HepG2 (cell line): ENCODE measurements at regions not wholly inside any gene's neighbourhood (a gene's known extent, or its start where the extent isn't known, plus 50 kb on each side); places are given as distances from the start of the nearest gene placed in this dataset.

Source experiments
- ATAC-seq: fragments of 200-7000 bp; cut with Tn5 transposase; 3 replicates; pipeline ENCODE4 v1.9.1; 2020; ENCODE audit warnings: mild to moderate bottlenecking, moderate library complexity
- BruUV-seq: library from RNA; stranded (reverse); fragments of 400-500 nt; replicated peaks from 2 replicates; lab custom pipeline; 2021; lab: Mats Ljungman, UMichigan
- CTCF ChIA-PET: fragments of 300-600 bp; formaldehyde crosslinking; extraction: SDS; loops from one replicate; lab custom pipeline; 2021; ENCODE audit warnings: low total read pairs, inconsistent platforms, low intra/inter-chr PET ratio; lab: Yijun Ruan, JAX
- POLR2A ChIA-PET: fragments of 350-600 bp; sonication (Branson Sonifier 250); formaldehyde crosslinking; loops from one replicate; lab custom pipeline; 2020; ENCODE audit warnings: antibody characterized with exemption, inconsistent platforms; lab: Yijun Ruan, JAX
- DNase-seq: peaks from one replicate; pipeline ENCODE4 v3.0.0-alpha.2; 2015; ENCODE audit warnings: low spot score
- FAIRE-seq: peaks from 3 replicates; lab custom pipeline; 2011; peaks lifted over from hg19 to GRCh38; lab: Jason Lieb, UNC
- H2AFZ ChIP-seq: one replicate; pipeline ENCODE4 v1.6.1; 2011; ENCODE audit warnings: low read length, inconsistent platforms
- H3K27ac ChIP-seq: fragments of 300-600 bp; 3 replicates; pipeline ENCODE4 v1.8.0; 2011; ENCODE audit warnings: mixed run types, mild to moderate bottlenecking, mixed read lengths, low read length, inconsistent platforms; ENCODE audit not compliant: insufficient read depth; ENCODE audit errors: extremely low read length
- H3K27me3 ChIP-seq, 2 experiments: fragments of 200-600 bp in 1 of 2; 2 replicates in 1 of 2; 3 replicates in 1 of 2; pipeline versions ENCODE4 v1.6.0 to v1.8.0; 2011; ENCODE audit warnings: low read length in 2 of 2, mild to moderate bottlenecking in 2 of 2, moderate library complexity in 2 of 2, inconsistent platforms in 1 of 2; ENCODE audit not compliant: insufficient read depth in 2 of 2, control insufficient read depth in 1 of 2
- H3K36me3 ChIP-seq, 2 experiments: fragments of 200-600 bp in 1 of 2; replicated peaks in 1 of 2; 2 replicates in 1 of 2; 3 replicates in 1 of 2; pipeline versions ENCODE4 v1.5.1 to v1.8.0; 2011; ENCODE audit warnings: low read length in 2 of 2, inconsistent platforms in 1 of 2; ENCODE audit not compliant: insufficient read depth in 2 of 2, control insufficient read depth in 1 of 2
- H3K4me1 ChIP-seq: 2 replicates; pipeline ENCODE4 v1.5.1; 2012; ENCODE audit warnings: low read length, inconsistent platforms; ENCODE audit not compliant: insufficient read depth
- H3K4me2 ChIP-seq: 2 replicates; pipeline ENCODE4 v1.6.0; 2011; ENCODE audit warnings: low read depth, low read length, inconsistent platforms
- H3K4me3 ChIP-seq, 3 experiments: fragments of 200-600 bp in 1 of 3; sonication (generic), shearing (Covaris generic) in 1 of 3; replicated peaks in 1 of 3; 2 replicates each; pipeline ENCODE4 v1.5.1; 2011 to 2016; ENCODE audit warnings: low read length in 3 of 3, inconsistent platforms in 2 of 3, low read depth in 2 of 3, mild to moderate bottlenecking in 2 of 3, control low read depth in 1 of 3, mixed read lengths in 1 of 3; ENCODE audit not compliant: insufficient read depth in 1 of 3
- H3K79me2 ChIP-seq: one replicate; pipeline ENCODE4 v1.6.1; 2011; ENCODE audit warnings: low read length, inconsistent platforms; ENCODE audit not compliant: insufficient read depth
- H3K9ac ChIP-seq: 2 replicates; pipeline ENCODE4 v1.6.0; 2011; ENCODE audit warnings: mild to moderate bottlenecking, low read depth, low read length, inconsistent platforms; ENCODE audit not compliant: insufficient read depth
- H3K9me3 ChIP-seq: 2 replicates; pipeline ENCODE4 v1.5.1; 2012; ENCODE audit warnings: mild to moderate bottlenecking, low read length
- H4K20me1 ChIP-seq: 2 replicates; pipeline ENCODE4 v1.6.0; 2011; ENCODE audit warnings: inconsistent platforms, mild to moderate bottlenecking, low read length, moderate library complexity; ENCODE audit not compliant: insufficient read depth
- ATAD3A ChIP-seq: sonication (generic); formaldehyde crosslinking; IDR thresholded peaks from 2 replicates; pipeline ENCODE4 v1.4.0; 2020; ENCODE audit warnings: missing genetic modification reagents
- IKZF1 ChIP-seq: fragments of 450-650 bp; IDR thresholded peaks from 2 replicates; pipeline ENCODE4 v1.7.1; 2016
- SP2 ChIP-seq: sonication (generic); formaldehyde crosslinking; IDR thresholded peaks from 2 replicates; pipeline ENCODE4 v1.5.1; 2020; ENCODE audit warnings: mild to moderate bottlenecking, missing genetic modification reagents
- TGIF2 ChIP-seq: IDR thresholded peaks from 2 replicates; pipeline ENCODE4 v1.6.1; 2016; ENCODE audit warnings: control low read depth, missing compliant biosample characterization
- ZFP1 ChIP-seq: IDR thresholded peaks from 2 replicates; pipeline ENCODE4 v1.6.1; 2016
- ZNF615 ChIP-seq: sonication (generic); formaldehyde crosslinking; IDR thresholded peaks from 2 replicates; pipeline ENCODE4 v1.5.0; 2020; ENCODE audit warnings: mild to moderate bottlenecking, missing genetic modification reagents, borderline replicate concordance
- ZNF724P ChIP-seq: sonication (generic); formaldehyde crosslinking; IDR thresholded peaks from 2 replicates; pipeline ENCODE4 v1.8.0; 2022; ENCODE audit warnings: missing genetic modification reagents, borderline replicate concordance
- ZNF776 ChIP-seq: sonication (generic); formaldehyde crosslinking; IDR thresholded peaks from 2 replicates; pipeline ENCODE4 v1.4.0; 2020; ENCODE audit warnings: mild to moderate bottlenecking, missing genetic modification reagents
- WGBS: methylation state at CpG from one replicate; pipeline ENCODE4 v1.1.6; 2017; ENCODE audit warnings: low lambda C conversion rate; 5-methylcytosine and 5-hydroxymethylcytosine counted together
- in situ Hi-C: cut with HindIII; loops from 2 replicates; pipeline ENCODE4 v1.10.0; 2017; ENCODE audit warnings: low pct_unique_long_range_greater_than_20kb; ENCODE audit not compliant: extremely low pct_ligation_motif_present
- intact Hi-C: fragments of 100-400 bp; cut with micrococcal nuclease; formaldehyde crosslinking; loops from one replicate; pipeline ENCODE4 v1.10.0; 2022; ENCODE audit not compliant: unreplicated experiment
- TF ChIP-seq, protein P1 (sequence below): sonication (generic); formaldehyde crosslinking; IDR thresholded peaks from 2 replicates; pipeline ENCODE4 v1.4.0; 2020; ENCODE audit warnings: mild to moderate bottlenecking, missing genetic modification reagents

DNA sequence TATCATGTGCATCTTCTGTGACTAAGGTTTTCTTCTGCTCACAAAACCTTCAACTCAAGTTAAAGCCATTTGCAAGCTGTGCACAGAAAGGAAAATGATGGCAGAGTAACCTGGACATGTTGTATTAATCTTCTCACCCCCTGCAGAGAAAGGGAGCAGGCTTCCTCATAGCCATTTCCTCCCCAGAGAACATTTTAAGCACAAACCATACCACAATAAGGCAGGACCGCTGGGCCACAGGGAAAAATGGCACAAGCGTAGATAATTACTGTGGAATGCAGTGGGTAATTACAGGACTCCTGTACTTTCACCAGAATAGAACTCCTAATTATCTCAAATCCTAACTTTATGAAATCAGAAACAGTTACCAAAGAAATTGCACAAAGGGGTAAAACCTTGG, 215.7 kb downstream of the KIF21A start:
- TF ChIP-seq ATAD3A (CRISPR knock-in tag) (no peak), TGIF2 (CRISPR knock-in tag) (no peak), IKZF1 (no peak), SP2 (CRISPR knock-in tag) (no peak), ZNF776 (CRISPR knock-in tag) (no peak), ZFP1 (CRISPR knock-in tag) (no peak)
- H2AFZ ChIP-seq, result no peak overlapping the region
- H3K9me3 ChIP-seq, result no peaks in the 10 kb centered on the region
- H4K20me1 ChIP-seq, result no peaks in the 10 kb centered on the region
- no peak overlapping the region for H3K9ac ChIP-seq
- no peaks in the 10 kb centered on the region for H3K79me2 ChIP-seq
- intact Hi-C loops (loop anchor here (10.0 kb wide), 1 partner anchor 1922 kb away; no protein-coding TSS in a partner anchor), in situ Hi-C loops (no loop called here)
- no peak overlapping the region for H3K4me2 ChIP-seq
- no peak overlapping the region for H3K4me3 ChIP-seq
- H3K27ac ChIP-seq, result no peak overlapping the region
- H3K4me1 ChIP-seq, result no peaks in the 10 kb centered on the region
- FAIRE-seq (no peak), DNase-seq (no peak), ATAC-seq (no peak)
- CTCF ChIA-PET, result no interaction called here
- POLR2A ChIA-PET, result no interaction called here
- WGBS, result 4% methylated on average over 2 of the region's 2 CpGs
- BruUV-seq, result no TSS peak
- no peaks in the 10 kb centered on the region for H3K27me3 ChIP-seq
- H3K36me3 ChIP-seq, result no peaks in the 10 kb centered on the region

DNA sequence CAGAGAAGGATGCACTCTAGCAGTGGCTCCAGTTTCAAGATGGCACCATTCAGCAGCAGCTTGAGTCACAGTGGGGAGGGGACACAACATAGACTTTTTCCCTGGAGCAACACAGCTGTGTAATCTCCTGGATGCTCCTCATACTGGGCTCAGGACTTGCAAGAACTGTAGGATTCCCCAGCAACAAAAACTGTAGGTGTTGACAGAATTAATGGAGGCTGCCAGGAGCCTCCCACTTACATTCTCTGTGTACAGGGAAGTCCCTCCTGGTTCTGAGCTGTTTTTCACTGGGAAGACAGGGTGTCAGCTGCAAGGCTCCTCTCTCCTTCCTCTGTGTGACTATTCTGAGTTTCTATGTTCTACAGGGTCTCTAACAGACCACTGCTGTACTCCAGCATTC, 217.9 kb downstream of the KIF21A start:
- DNase-seq, result no peak
- no peak for ATAC-seq
- no peaks in the 10 kb centered on the region for H3K9me3 ChIP-seq
- in situ Hi-C loops, result no loop called here
- CTCF ChIA-PET, result no interaction called here
- H3K4me2 ChIP-seq, result no peak overlapping the region
- BruUV-seq, result no TSS peak
- H3K9ac ChIP-seq, result no peak overlapping the region
- TF ChIP-seq, protein P1, sequence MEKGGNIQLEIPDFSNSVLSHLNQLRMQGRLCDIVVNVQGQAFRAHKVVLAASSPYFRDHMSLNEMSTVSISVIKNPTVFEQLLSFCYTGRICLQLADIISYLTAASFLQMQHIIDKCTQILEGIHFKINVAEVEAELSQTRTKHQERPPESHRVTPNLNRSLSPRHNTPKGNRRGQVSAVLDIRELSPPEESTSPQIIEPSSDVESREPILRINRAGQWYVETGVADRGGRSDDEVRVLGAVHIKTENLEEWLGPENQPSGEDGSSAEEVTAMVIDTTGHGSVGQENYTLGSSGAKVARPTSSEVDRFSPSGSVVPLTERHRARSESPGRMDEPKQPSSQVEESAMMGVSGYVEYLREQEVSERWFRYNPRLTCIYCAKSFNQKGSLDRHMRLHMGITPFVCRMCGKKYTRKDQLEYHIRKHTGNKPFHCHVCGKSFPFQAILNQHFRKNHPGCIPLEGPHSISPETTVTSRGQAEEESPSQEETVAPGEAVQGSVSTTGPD (CRISPR knock-in tag), result no peak
- TF ChIP-seq ZNF615 (CRISPR knock-in tag) (no peak), ZNF724P (CRISPR knock-in tag) (no peak)
- H2AFZ ChIP-seq, result no peak overlapping the region
- no peak overlapping the region for H3K27ac ChIP-seq
- H3K27me3 ChIP-seq, result no peaks in the 10 kb centered on the region
- FAIRE-seq, result no peak
- no peaks in the 10 kb centered on the region for H3K79me2 ChIP-seq
- no peaks in the 10 kb centered on the region for H4K20me1 ChIP-seq
- POLR2A ChIA-PET, result no interaction called here
- no peaks in the 10 kb centered on the region for H3K36me3 ChIP-seq
- intact Hi-C loops, result loop anchor here (10.0 kb wide), 1 partner anchor 1920 kb away; no protein-coding TSS in a partner anchor
- no peaks in the 10 kb centered on the region for H3K4me1 ChIP-seq
- H3K4me3 ChIP-seq, result no peak overlapping the region
